ENCODE measurements at regions not wholly inside any gene's neighbourhood (a gene's known extent, or its start where the extent isn't known, plus 50 kb on each side); places are given as distances from the start of the nearest gene placed in this dataset.
"Not testable (repeated sequence)": the region's sequence is repeated elsewhere in the genome, so short reads cannot be mapped to it uniquely, and the experiment has no call there.

DNA sequence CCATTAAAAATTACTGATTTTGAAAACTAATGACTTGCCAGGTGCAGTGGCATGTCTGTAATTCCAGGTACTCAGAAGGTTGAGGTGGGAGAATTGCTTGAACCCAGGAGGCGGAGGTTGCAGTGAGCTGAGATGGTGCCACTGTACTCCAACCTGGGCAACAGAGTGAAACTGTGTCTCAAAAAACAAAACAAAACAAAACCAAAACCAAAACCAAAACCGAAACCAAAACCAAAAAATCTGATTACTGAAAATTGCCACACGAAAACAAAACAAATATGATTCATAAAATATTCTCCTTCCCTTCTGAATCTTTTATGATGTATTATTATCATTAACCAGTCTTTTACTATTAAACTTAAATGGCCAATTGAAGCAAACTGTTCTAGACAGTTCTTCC lies 74.1 kb downstream of the SERINC2 start (continued):
- TF ChIP-seq, protein P1, sequence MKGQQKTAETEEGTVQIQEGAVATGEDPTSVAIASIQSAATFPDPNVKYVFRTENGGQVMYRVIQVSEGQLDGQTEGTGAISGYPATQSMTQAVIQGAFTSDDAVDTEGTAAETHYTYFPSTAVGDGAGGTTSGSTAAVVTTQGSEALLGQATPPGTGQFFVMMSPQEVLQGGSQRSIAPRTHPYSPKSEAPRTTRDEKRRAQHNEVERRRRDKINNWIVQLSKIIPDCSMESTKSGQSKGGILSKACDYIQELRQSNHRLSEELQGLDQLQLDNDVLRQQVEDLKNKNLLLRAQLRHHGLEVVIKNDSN (IDR thresholded peaks at IDR 0.05; ENCODE audit: borderline replicate concordance, low read depth): no peak
- TF ChIP-seq FOXJ3 (CRISPR knock-in tag; IDR thresholded peaks at IDR 0.05): no peak
- TF ChIP-seq JUND (IDR thresholded peaks at IDR 0.05): no peak
- TF ChIP-seq TEAD4 (IDR thresholded peaks at IDR 0.05; ENCODE audit: borderline replicate concordance, insufficient read depth): no peak
- TF ChIP-seq RAD21 (IDR thresholded peaks at IDR 0.05; ENCODE audit: low read length): no peak

DNA sequence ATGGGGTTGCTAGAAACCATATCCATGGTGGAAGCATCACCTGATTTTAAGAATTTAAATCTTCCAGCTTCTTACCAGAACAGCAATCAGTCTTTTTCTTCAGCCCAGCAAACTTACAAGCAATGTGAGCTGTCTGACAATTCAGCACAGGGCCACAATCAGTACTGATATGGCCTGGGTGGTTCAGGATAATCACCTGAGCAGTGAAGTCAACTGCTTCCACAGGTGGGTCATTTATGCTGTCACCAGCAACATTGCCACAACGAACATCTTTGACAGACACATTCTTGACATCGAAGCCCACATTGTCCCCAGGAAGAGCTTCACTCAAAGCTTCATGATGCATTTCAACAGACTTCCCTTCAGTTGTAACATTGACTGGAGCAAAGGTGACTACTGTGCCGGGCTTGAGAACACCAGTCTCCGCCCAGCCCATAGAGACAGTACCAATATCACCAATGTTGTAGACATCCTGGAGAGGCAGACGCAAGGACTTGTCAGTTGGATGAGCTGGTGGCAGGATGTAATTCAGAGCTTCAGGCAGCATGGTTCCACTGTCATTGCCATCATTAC lies 74.8 kb downstream of the SERINC2 start:
- Histone ChIP-seq H3K9me2 (no peaks in the 10 kb centered on the region), H3K36me3 (replicated peaks in 1 of 2; ENCODE audit: control insufficient read depth in 1 of 2, insufficient read depth in 2 of 2, low read length in 1 of 2) (no peaks in the 10 kb centered on the region), H3K4me3 (ENCODE audit: low read depth in 2 of 2, low read length in 1 of 2) (no peak overlapping the region), H3K9me3 (no peaks in the 10 kb centered on the region), H3K4me2 (no peak overlapping the region), H2AFZ (ENCODE audit: low read depth) (no peak overlapping the region), H3F3A (replicated peaks; ENCODE audit: insufficient read depth) (no peaks in the 10 kb centered on the region), H3K9ac (no peak overlapping the region), H3K27ac (ENCODE audit: low read depth in 2 of 2, low read length in 1 of 2) (no peak overlapping the region), H4K20me1 (ENCODE audit: insufficient read depth) (no peaks in the 10 kb centered on the region), H3K27me3 (ENCODE audit: insufficient read depth) (no peaks in the 10 kb centered on the region), H3K79me2 (ENCODE audit: insufficient read depth) (no peaks in the 10 kb centered on the region), H3K4me1 (ENCODE audit: control insufficient read depth in 1 of 2, insufficient read depth in 2 of 2, low read depth in 1 of 2, low read length in 1 of 2) (no peaks in the 10 kb centered on the region)
- ChIA-PET POLR2A (no interaction called here), CTCF (interaction anchor here (1.3 to 1.7 kb wide), 2 partner anchors 61 to 66 kb away, joined by 3 to 4 read pairs; no protein-coding TSS in a partner anchor)
- 80% methylated on average over 5 of the region's 5 CpGs for WGBS (ENCODE audit: low lambda C conversion rate)
- no peak for DNase-seq
- no peak for TF ChIP-seq RXRA (IDR thresholded peaks at IDR 0.05; ENCODE audit: borderline replicate concordance, low read depth)
- TF ChIP-seq RFX5 (IDR thresholded peaks at IDR 0.05; ENCODE audit: low read length): no peak
- TF ChIP-seq MXI1 (IDR thresholded peaks at IDR 0.05; ENCODE audit: low read depth, low read length): no peak
- no peak for TF ChIP-seq FOSL2 (IDR thresholded peaks at IDR 0.05; ENCODE audit: borderline replicate concordance, low read depth)
- TF ChIP-seq JUND (IDR thresholded peaks at IDR 0.05): no peak

DNA sequence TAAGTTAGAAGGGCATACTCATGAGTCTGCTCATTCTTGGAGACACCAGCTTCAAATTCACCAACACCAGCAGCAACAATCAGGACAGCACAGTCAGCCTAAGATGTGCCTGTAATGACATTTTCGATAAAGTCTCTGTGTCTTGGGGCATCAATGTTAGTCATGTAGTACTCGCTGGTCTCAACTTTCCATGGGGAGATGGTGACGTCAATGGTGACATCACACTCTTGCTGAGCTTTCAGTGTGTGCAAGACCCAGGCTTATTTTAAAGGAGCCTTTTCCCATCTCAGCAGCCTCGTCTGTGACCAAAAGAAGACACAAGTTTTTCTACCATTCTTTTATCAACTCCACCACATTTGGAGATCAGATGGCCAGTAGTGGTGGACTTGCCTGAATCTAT lies 75.5 kb downstream of the SERINC2 start:
- Histone ChIP-seq H3K27me3 (ENCODE audit: insufficient read depth) (no peaks in the 10 kb centered on the region), H4K20me1 (ENCODE audit: insufficient read depth) (no peaks in the 10 kb centered on the region), H3K9ac (no peak overlapping the region), H3K9me2 (no peaks in the 10 kb centered on the region), H3F3A (replicated peaks; ENCODE audit: insufficient read depth) (no peaks in the 10 kb centered on the region), H2AFZ (ENCODE audit: low read depth) (no peak overlapping the region), H3K4me1 (ENCODE audit: control insufficient read depth in 1 of 2, insufficient read depth in 2 of 2, low read depth in 1 of 2, low read length in 1 of 2) (no peaks in the 10 kb centered on the region), H3K79me2 (ENCODE audit: insufficient read depth) (no peaks in the 10 kb centered on the region), H3K27ac (ENCODE audit: low read depth in 2 of 2, low read length in 1 of 2) (no peak overlapping the region), H3K9me3 (no peaks in the 10 kb centered on the region), H3K36me3 (replicated peaks in 1 of 2; ENCODE audit: control insufficient read depth in 1 of 2, insufficient read depth in 2 of 2, low read length in 1 of 2) (no peaks in the 10 kb centered on the region), H3K4me2 (no peak overlapping the region), H3K4me3 (ENCODE audit: low read depth in 2 of 2, low read length in 1 of 2) (no peak overlapping the region)
- WGBS (ENCODE audit: low lambda C conversion rate): 47% methylated on average over 4 of the region's 4 CpGs
- TF ChIP-seq, protein P2, sequence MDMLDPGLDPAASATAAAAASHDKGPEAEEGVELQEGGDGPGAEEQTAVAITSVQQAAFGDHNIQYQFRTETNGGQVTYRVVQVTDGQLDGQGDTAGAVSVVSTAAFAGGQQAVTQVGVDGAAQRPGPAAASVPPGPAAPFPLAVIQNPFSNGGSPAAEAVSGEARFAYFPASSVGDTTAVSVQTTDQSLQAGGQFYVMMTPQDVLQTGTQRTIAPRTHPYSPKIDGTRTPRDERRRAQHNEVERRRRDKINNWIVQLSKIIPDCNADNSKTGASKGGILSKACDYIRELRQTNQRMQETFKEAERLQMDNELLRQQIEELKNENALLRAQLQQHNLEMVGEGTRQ (IDR thresholded peaks at IDR 0.05; ENCODE audit: borderline replicate concordance, low read depth, low read length): no peak
- TF ChIP-seq RCOR1 (IDR thresholded peaks at IDR 0.05; ENCODE audit: low read length): no peak
- TF ChIP-seq RAD21 (IDR thresholded peaks at IDR 0.05; ENCODE audit: low read length): no peak
- no peak for TF ChIP-seq SMC3 (IDR thresholded peaks at IDR 0.05; ENCODE audit: low read depth, low read length)
- no peak for TF ChIP-seq RXRA (IDR thresholded peaks at IDR 0.05; ENCODE audit: borderline replicate concordance, low read depth)
- TF ChIP-seq EZH2phosphoT487 (IDR thresholded peaks at IDR 0.05; ENCODE audit: borderline replicate concordance, low read depth): no peak
- no peak for TF ChIP-seq FOXM1 (IDR thresholded peaks at IDR 0.05; ENCODE audit: low read depth)
- TF ChIP-seq FOXJ3 (CRISPR knock-in tag; IDR thresholded peaks at IDR 0.05): no peak
- no peak for TF ChIP-seq GATA2 (CRISPR knock-in tag; IDR thresholded peaks at IDR 0.05)
- ChIA-PET POLR2A (no interaction called here), CTCF (interaction anchor here (1.3 kb wide), 1 partner anchor 66 kb away, joined by 3 read pairs; no protein-coding TSS in a partner anchor)
- no peak for DNase-seq

DNA sequence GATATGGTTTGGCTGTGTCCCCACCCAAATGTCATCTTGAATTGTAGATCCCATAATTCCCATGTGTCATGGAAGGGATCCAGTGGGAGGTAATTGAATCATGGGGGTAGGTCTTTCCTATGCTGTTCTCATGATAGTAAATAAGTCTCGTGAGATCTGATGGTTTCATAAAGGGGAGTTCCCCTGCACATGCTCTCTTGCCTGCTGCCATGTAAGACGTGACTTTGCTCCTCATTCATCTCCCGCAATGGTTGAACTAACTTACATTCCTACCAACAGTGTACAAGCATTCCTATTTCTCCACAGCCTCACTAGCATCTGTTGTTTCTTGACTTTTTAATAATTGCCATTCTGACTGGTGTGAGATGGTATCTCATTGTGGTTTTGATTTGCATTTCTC lies 76.6 kb downstream of the SERINC2 start:
- H3K9me3 ChIP-seq; H2AFZ ChIP-seq (ENCODE audit: low read depth); H3K4me3 ChIP-seq (ENCODE audit: low read depth in 2 of 2, low read length in 1 of 2); H3K9me2 ChIP-seq; H3K27me3 ChIP-seq (ENCODE audit: insufficient read depth); H3K79me2 ChIP-seq (ENCODE audit: insufficient read depth); H3K27ac ChIP-seq (ENCODE audit: low read depth in 2 of 2, low read length in 1 of 2); CTCF ChIA-PET; H3K4me1 ChIP-seq (ENCODE audit: control insufficient read depth in 1 of 2, insufficient read depth in 2 of 2, low read depth in 1 of 2, low read length in 1 of 2); H4K20me1 ChIP-seq (ENCODE audit: insufficient read depth); H3K4me2 ChIP-seq; DNase-seq; H3K36me3 ChIP-seq (replicated peaks in 1 of 2; ENCODE audit: control insufficient read depth in 1 of 2, insufficient read depth in 2 of 2, low read length in 1 of 2); H3K9ac ChIP-seq; H3F3A ChIP-seq (replicated peaks; ENCODE audit: insufficient read depth); POLR2A ChIA-PET: not testable (repeated sequence)
- 58% methylated on average over 3 of the region's 3 CpGs for WGBS (ENCODE audit: low lambda C conversion rate)

DNA sequence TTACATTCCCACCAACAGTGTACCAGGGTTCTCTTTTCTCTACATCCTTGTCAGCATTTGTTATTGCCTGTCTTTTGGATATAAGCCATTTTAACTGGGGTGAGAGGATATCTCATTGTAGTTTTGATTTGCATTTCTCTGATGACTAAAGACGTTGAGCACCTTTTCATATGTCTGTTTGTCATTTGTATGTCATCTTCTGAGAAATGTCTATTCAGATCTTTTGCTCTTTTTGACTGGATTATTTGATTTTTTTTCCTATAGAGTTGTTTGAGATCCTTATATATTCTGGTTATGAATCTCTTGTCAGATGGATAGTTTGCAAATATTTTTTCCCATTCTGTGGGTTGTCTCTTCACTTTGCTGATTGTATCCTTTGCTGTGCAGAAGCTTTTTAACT lies 77.6 kb downstream of the SERINC2 start:
- DNase-seq; H3K9me2 ChIP-seq; H3K4me2 ChIP-seq; H3K4me3 ChIP-seq (ENCODE audit: low read depth in 2 of 2, low read length in 1 of 2); H3K79me2 ChIP-seq (ENCODE audit: insufficient read depth); H3K27me3 ChIP-seq (ENCODE audit: insufficient read depth); POLR2A ChIA-PET; H3K9ac ChIP-seq; H3K9me3 ChIP-seq; H3K36me3 ChIP-seq (replicated peaks in 1 of 2; ENCODE audit: control insufficient read depth in 1 of 2, insufficient read depth in 2 of 2, low read length in 1 of 2); CTCF ChIA-PET; H4K20me1 ChIP-seq (ENCODE audit: insufficient read depth); H3F3A ChIP-seq (replicated peaks; ENCODE audit: insufficient read depth); H2AFZ ChIP-seq (ENCODE audit: low read depth); H3K27ac ChIP-seq (ENCODE audit: low read depth in 2 of 2, low read length in 1 of 2); H3K4me1 ChIP-seq (ENCODE audit: control insufficient read depth in 1 of 2, insufficient read depth in 2 of 2, low read depth in 1 of 2, low read length in 1 of 2): not testable (repeated sequence)
- WGBS (ENCODE audit: low lambda C conversion rate): 2% methylated on average over 1 of the region's 1 CpG

Data from SK-N-SH (cell line).